GM20431 (cell line): ENCODE measurements at regions not wholly inside any gene's neighbourhood (a gene's known extent, or its start where the extent isn't known, plus 50 kb on each side); places are given as distances from the start of the nearest gene placed in this dataset.

Experiments
- in situ Hi-C: fragments of 300-500 bp; cut with MseI, MboI; formaldehyde crosslinking; loops from one replicate; pipeline ENCODE4 v1.15.0; 2020; ENCODE audit warnings: low sequenced_read_pairs; ENCODE audit not compliant: unreplicated experiment

GRCh38 chr7:116083796-116084195 is 53.2 kb upstream of the TFEC start:
- in situ Hi-C loops: no loop called here

DNA sequence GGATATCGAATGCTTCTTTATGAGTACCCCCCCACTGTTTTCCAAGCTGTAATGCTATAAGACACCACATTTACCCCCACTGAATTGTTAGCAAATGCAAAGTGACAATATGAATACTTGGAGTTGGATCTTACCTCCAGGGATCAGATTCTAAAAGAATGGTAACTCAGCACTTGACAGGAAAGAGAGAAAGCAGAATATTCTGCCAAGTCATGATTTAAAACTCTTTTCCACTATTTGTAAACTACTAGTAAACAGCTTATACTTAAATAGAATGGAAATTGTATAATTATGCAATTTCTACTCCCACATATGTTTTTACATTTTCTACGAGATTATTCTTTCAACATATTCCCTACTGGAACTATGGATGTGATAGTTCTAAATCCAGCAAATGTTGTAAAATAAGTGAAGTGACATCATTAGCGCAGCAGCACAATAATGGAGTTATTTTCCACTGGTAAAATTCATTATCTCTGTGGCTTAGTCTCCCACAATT is 56.0 kb upstream of the TFEC start:
- in situ Hi-C loops: no loop called here

GRCh38 chr7:116087291-116087690 is 56.7 kb upstream of the TFEC start:
- in situ Hi-C loops: no loop called here

GRCh38 chr7:116087984-116088383 is 57.4 kb upstream of the TFEC start:
- in situ Hi-C loops: no loop called here

DNA sequence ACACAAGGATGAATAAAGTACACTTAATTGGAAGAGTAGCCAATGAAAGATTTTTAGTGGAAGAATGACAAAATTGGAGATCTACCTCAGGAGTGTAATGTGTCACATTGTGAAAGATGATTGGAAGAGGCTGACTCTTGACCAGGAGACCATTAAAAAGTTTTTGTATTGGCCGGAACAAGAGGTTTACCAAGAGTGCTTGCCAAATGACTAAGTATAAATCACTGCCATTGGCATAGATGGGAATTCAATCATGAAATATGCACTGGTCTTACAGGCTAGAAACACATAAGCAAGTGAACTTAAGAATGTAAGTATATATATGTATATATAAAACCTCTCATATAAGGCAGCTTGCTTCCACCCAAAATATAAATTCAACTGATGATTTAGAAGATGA is 58.7 kb upstream of the TFEC start:
- in situ Hi-C loops: no loop called here

DNA sequence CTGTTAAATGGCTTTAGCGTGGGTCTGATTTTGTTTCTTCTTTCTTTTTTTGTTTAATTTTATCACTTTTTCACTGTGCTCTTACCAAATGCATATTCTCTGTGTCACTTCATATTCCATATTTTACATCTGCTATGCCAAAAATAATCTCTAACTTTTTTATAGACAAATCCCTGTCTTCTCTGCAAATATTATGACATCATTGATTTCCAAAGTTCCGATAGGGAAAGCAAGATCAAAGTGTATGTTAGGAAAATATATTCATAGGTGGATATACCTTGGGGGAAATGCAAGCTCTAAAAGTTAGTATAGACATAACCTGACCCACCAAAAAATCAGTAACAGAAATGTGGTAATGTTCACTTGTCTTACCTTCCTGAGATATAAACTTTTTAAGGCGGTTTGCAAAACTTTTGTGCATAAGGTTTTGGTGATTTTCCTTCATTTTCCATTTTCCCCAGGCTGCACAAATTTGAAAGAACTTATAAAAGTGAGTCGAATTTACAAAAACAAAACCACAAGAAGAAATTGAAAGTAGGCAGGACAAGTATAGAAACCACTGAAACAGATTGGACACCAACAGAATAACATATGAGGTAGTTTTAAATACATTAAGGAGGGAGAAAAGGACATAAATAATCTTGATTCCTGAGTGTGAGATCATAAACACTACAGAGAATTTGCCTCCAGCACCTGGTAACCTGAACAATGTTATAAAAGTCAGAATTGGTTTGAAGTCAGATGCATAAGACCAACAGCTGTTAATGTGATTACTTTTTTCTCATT is 63.1 kb upstream of the TFEC start:
- in situ Hi-C loops: no loop called here

GRCh38 chr7:116095396-116095795 is 64.8 kb upstream of the TFEC start:
- in situ Hi-C loops: no loop called here

- in situ Hi-C loops: no loop called here
Measured at GRCh38 chr7:116097365-116098009, 66.9 kb upstream of the TFEC start.

- in situ Hi-C loops: no loop called here
Measured at GRCh38 chr7:116098175-116098574, 67.6 kb upstream of the TFEC start.

DNA sequence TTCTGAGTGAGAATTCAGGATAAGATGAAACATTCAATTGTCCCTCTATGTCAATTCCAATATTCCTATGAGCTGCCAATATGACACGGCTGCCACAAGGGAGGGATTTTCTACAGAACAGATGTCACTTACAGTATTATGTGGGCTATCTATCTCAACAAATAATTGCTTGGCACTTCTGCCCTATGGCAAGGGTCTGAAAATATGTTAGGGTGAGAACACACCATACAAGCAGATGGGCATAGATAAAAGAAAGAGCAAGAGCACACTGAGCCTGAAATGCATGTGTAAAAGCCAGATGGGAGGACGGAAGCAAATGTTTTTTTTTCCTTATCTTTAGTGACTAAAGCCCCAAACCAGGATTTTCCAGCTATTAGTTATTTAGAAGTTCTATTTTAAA is 70.1 kb upstream of the TFEC start:
- in situ Hi-C loops: no loop called here

GRCh38 chr7:116101704-116102103 is 71.1 kb upstream of the TFEC start:
- in situ Hi-C loops: no loop called here

DNA sequence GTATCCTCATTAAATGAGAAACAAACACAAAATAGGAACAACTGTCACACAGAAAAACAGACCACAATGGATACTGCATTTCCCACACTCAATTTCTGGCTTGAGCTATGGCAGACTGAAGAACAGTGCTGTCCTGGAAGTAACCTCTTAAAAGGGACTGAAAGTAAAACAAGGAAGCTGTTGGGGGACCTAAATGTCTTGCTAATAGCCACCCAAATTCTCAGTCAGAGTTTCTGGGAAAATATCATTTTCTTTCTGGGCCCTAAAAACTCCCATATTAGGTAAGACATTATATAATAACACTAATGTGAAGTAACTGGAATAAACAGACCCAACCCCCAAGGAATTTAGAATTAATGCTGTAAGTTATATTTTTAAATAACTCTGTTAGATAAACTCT is 80.9 kb upstream of the TFEC start:
- in situ Hi-C loops: no loop called here

- in situ Hi-C loops: no loop called here
Measured at GRCh38 chr7:116113310-116113709, 82.7 kb upstream of the TFEC start.

GRCh38 chr7:116120839-116121238 is 89.5 kb upstream of the TES start:
- in situ Hi-C loops: no loop called here

DNA sequence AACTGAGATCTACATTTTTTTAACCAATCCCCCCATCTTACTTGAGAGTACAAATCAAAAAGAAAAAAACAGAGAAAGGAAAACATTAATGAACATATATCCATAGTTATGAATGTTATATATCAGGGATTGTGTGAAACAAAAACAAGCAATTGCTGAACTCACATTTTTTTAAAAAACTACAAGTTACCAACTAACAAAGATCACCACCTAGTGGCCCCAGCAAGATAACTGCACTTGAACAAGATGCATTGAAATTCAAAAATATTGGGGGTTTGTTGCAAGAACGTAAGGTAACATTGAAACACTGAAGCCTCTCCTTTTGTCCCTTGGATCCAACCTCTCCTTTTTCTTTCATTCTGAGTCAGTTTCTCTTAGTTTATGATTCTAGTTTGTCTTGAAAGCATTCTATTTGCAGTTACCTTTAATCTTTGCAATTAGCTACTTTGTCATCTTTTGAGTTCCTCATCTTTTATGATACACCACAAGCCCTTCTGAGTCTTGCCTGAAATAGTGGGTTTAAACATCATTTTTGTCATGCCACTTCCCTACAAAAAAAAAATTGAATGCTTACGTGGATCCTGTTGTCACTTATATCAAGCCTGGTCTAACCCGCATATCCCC is 87.3 kb upstream of the TES start:
- in situ Hi-C loops: no loop called here

- in situ Hi-C loops: no loop called here
Measured at GRCh38 chr7:116128139-116128538, 82.2 kb upstream of the TES start.

DNA sequence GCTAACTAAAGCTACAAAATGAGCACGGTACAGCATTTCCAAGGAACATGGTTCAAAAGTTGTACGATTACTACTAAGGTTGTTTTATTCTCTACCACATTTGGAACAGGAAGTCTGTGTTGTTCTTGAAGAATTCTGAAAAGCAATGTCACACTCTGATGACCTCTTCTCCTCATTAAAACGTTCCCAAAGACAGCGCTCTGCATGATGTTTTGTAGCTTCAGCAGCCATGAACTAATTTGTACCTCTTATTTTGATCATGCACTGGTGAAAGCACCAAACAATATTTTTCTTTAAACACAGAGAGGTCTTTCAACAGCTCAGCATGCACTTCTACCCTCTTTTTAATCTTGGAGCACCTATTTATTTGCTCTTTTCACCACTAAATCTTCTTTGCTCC is 75.0 kb upstream of the TES start:
- in situ Hi-C loops: no loop called here

- in situ Hi-C loops: no loop called here
Measured at GRCh38 chr7:116138202-116138801, 72.0 kb upstream of the TES start.

GRCh38 chr7:116139007-116139406 is 71.3 kb upstream of the TES start:
- in situ Hi-C loops: no loop called here

DNA sequence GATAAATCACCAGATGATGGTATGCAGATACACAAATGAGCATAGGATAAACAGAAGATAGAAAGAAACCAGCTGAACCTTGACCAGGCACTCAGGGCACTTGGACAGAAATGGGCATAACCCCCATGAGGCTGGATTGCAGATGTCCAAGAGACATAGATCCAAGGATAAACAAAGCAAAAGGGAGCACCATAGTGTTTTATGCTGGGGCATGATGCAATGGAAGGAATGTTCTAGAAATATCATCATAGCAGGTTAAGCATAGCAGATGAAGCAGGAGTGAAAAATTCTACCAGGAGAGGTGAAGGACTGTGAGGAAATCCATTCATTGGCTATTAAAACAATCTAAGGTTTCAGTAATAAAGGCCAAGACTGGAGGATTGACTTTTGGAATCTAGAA is 70.5 kb upstream of the TES start:
- in situ Hi-C loops: no loop called here

GRCh38 chr7:116142374-116142773 is 68.0 kb upstream of the TES start:
- in situ Hi-C loops: no loop called here
